ENCODE measurements at regions not wholly inside any gene's neighbourhood (a gene's known extent, or its start where the extent isn't known, plus 50 kb on each side); places are given as distances from the start of the nearest gene placed in this dataset.

GRCh38 chr6:154945271-154945890, 49.7 kb upstream of the TIAM2 start:
- Histone ChIP-seq H3K9me3 (no peaks in the 10 kb centered on the region), H3K4me1 (peaks cover 0 to 4% (median 0%) of the 10 kb centered on the region in 6 donors), H3K36me3 (peaks cover 0 to 27% (median 8%) of the 10 kb centered on the region in 6 donors), H3K27ac (no peak overlapping the region), H3K4me3 (no peak overlapping the region), H3K27me3 (replicated peaks in 1 of 7) (no peaks in the 10 kb centered on the region)
- intact Hi-C loops (cut with DNase I; ENCODE audit: low total_unique reads) = no loop called here
- DNase-seq = no peak
- TF ChIP-seq POLR2A (IDR thresholded peaks at IDR 0.05) = no peak
- TF ChIP-seq, protein P1, sequence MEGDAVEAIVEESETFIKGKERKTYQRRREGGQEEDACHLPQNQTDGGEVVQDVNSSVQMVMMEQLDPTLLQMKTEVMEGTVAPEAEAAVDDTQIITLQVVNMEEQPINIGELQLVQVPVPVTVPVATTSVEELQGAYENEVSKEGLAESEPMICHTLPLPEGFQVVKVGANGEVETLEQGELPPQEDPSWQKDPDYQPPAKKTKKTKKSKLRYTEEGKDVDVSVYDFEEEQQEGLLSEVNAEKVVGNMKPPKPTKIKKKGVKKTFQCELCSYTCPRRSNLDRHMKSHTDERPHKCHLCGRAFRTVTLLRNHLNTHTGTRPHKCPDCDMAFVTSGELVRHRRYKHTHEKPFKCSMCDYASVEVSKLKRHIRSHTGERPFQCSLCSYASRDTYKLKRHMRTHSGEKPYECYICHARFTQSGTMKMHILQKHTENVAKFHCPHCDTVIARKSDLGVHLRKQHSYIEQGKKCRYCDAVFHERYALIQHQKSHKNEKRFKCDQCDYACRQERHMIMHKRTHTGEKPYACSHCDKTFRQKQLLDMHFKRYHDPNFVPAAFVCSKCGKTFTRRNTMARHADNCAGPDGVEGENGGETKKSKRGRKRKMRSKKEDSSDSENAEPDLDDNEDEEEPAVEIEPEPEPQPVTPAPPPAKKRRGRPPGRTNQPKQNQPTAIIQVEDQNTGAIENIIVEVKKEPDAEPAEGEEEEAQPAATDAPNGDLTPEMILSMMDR (IDR thresholded peaks at IDR 0.05 in 8 of 11, conservative IDR thresholded peaks at IDR 0.05 in 3 of 11) = no peak
- TF ChIP-seq POLR2AphosphoS5 (IDR thresholded peaks at IDR 0.05) = no peak
- WGBS, 5 donors = 87 to 98% (median 93%) methylated on average over 11 of the region's 11 CpGs

Small RNAs in the stretch of these regions (small RNA-seq; reads per million reads assigned to genes)
- gene RF00096 = 0 reads per million in 4 donors
